ENCODE measurements at regions not wholly inside any gene's neighbourhood (a gene's known extent, or its start where the extent isn't known, plus 50 kb on each side); places are given as distances from the start of the nearest gene placed in this dataset.

GRCh38 chr7:34327681-34328080 lies 330.3 kb upstream of the NPSR1 start:
- no peaks in the 10 kb centered on the region for H3K9me3 Mint-ChIP-seq
- no peak overlapping the region for H3K4me2 ChIP-seq
- no peak overlapping the region for H3K4me3 ChIP-seq
- peaks cover 9% of the 10 kb centered on the region for H3K4me1 ChIP-seq (ENCODE audit: insufficient read depth)
- H3K27ac ChIP-seq (ENCODE audit: low read depth): no peak overlapping the region
- H3K27ac Mint-ChIP-seq: no peak overlapping the region
- no peak for ATAC-seq
- H4K20me1 ChIP-seq (replicated peaks; ENCODE audit: insufficient read depth): no peaks in the 10 kb centered on the region
- H3K4me3 Mint-ChIP-seq: no peak overlapping the region
- TF ChIP-seq CREB1 (CRISPR knock-in tag; IDR thresholded peaks at IDR 0.05; ENCODE audit: low read depth) (no peak), ETS1 (IDR thresholded peaks at IDR 0.05) (no peak), EZH2 (IDR thresholded peaks at IDR 0.05; ENCODE audit: low read depth, unreplicated experiment) (no peak), ZNF462 (CRISPR knock-in tag; IDR thresholded peaks at IDR 0.05) (no peak)
- H3F3A ChIP-seq (replicated peaks; ENCODE audit: low read depth): no peaks in the 10 kb centered on the region
- no peaks in the 10 kb centered on the region for H3K36me3 ChIP-seq (ENCODE audit: insufficient read depth)
- no peak overlapping the region for H2AFZ ChIP-seq
- H3K27me3 ChIP-seq (ENCODE audit: insufficient read depth): no peaks in the 10 kb centered on the region
- H3K36me3 Mint-ChIP-seq (ENCODE audit: low read depth): no peaks in the 10 kb centered on the region
- no peaks in the 10 kb centered on the region for H3K79me2 ChIP-seq (replicated peaks; ENCODE audit: insufficient read depth)
- no peak for DNase-seq (ENCODE audit: low spot score)
- H3K9me2 ChIP-seq (ENCODE audit: insufficient read depth): peaks cover 8% of the 10 kb centered on the region; the same call in 1 of the 2 replicates
- no peaks in the 10 kb centered on the region for H3K27me3 Mint-ChIP-seq (ENCODE audit: insufficient read depth, low read depth, poor library complexity)
- peaks cover 4% of the 10 kb centered on the region; the same call in 2 of the 3 replicates for H3K4me1 Mint-ChIP-seq

- H3K36me3 Mint-ChIP-seq (ENCODE audit: low read depth): no peaks in the 10 kb centered on the region
- H3K4me3 ChIP-seq: no peak overlapping the region
- peaks cover 4% of the 10 kb centered on the region; the same call in 2 of the 3 replicates for H3K4me1 Mint-ChIP-seq
- H3K9me2 ChIP-seq (ENCODE audit: insufficient read depth): peaks cover 8% of the 10 kb centered on the region; the same call in 1 of the 2 replicates
- no peaks in the 10 kb centered on the region for H3K79me2 ChIP-seq (replicated peaks; ENCODE audit: insufficient read depth)
- DNase-seq (ENCODE audit: low spot score): no peak
- no peaks in the 10 kb centered on the region for H4K20me1 ChIP-seq (replicated peaks; ENCODE audit: insufficient read depth)
- no peak overlapping the region for H3K27ac ChIP-seq (ENCODE audit: low read depth)
- H3K9me3 Mint-ChIP-seq: no peaks in the 10 kb centered on the region
- no peak overlapping the region for H3K4me3 Mint-ChIP-seq
- peaks cover 9% of the 10 kb centered on the region for H3K4me1 ChIP-seq (ENCODE audit: insufficient read depth)
- ATAC-seq: no peak
- H3K27ac Mint-ChIP-seq: no peak overlapping the region
- H3K27me3 ChIP-seq (ENCODE audit: insufficient read depth): no peaks in the 10 kb centered on the region
- no peak overlapping the region for H2AFZ ChIP-seq
- H3K36me3 ChIP-seq (ENCODE audit: insufficient read depth): no peaks in the 10 kb centered on the region
- no peaks in the 10 kb centered on the region for H3K27me3 Mint-ChIP-seq (ENCODE audit: insufficient read depth, low read depth, poor library complexity)
- no peaks in the 10 kb centered on the region for H3F3A ChIP-seq (replicated peaks; ENCODE audit: low read depth)
- no peak overlapping the region for H3K4me2 ChIP-seq
- TF ChIP-seq REST (IDR thresholded peaks at IDR 0.05; ENCODE audit: unreplicated experiment) (no peak), ZNF331 (CRISPR knock-in tag; IDR thresholded peaks at IDR 0.05; ENCODE audit: low read depth) (no peak), EZH2 (IDR thresholded peaks at IDR 0.05; ENCODE audit: low read depth, unreplicated experiment) (no peak), NANOG (IDR thresholded peaks at IDR 0.05; ENCODE audit: borderline replicate concordance) (no peak), CREB1 (CRISPR knock-in tag; IDR thresholded peaks at IDR 0.05; ENCODE audit: low read depth) (no peak), STAT1 (IDR thresholded peaks at IDR 0.05; ENCODE audit: unreplicated experiment) (no peak), ZNF114 (CRISPR knock-in tag; IDR thresholded peaks at IDR 0.05) (no peak)
Measured at GRCh38 chr7:34330308-34330707, 327.7 kb upstream of the NPSR1 start.

Measured in GM23338 (cell line).